ENCODE measurements at regions not wholly inside any gene's neighbourhood (a gene's known extent, or its start where the extent isn't known, plus 50 kb on each side); places are given as distances from the start of the nearest gene placed in this dataset.
A peak's percentile ranks its signal among the peaks of the same experiment; 100 is the strongest.

GRCh38 chr4:12633053-12633651 is 851.0 kb downstream of the RAB28 start:
- TF ChIP-seq CTCF (IDR thresholded peaks at IDR 0.05) (peak; percentile 89), ZNF281 (CRISPR knock-in tag; IDR thresholded peaks at IDR 0.05) (no peak), NR2C2 (CRISPR knock-in tag; IDR thresholded peaks at IDR 0.05) (no peak), NFATC4 (CRISPR knock-in tag; IDR thresholded peaks at IDR 0.05) (no peak), USF2 (CRISPR knock-in tag; IDR thresholded peaks at IDR 0.05) (no peak), JUN (CRISPR knock-in tag; IDR thresholded peaks at IDR 0.05) (no peak), FOXP1 (CRISPR knock-in tag; IDR thresholded peaks at IDR 0.05; ENCODE audit: borderline replicate concordance) (no peak), IRF2 (CRISPR knock-in tag; IDR thresholded peaks at IDR 0.05; ENCODE audit: borderline replicate concordance, low read depth) (no peak)
